Mesendoderm (in vitro differentiated cells): ENCODE measurements at regions not wholly inside any gene's neighbourhood (a gene's known extent, or its start where the extent isn't known, plus 50 kb on each side); places are given as distances from the start of the nearest gene placed in this dataset.

Source experiments
- DNase-seq: peaks from one replicate; pipeline ENCODE4 v3.0.0; 2013
- H2AK5ac ChIP-seq: 2 replicates; pipeline ENCODE4 v1.6.1; 2013; ENCODE audit warnings: low read length, inconsistent platforms
- H2BK120ac ChIP-seq: 2 replicates; pipeline ENCODE4 v1.6.1; 2013; ENCODE audit warnings: low read depth, mild to moderate bottlenecking, low read length, moderate library complexity, mixed read lengths
- H2BK15ac ChIP-seq: replicated peaks from 2 replicates; pipeline ENCODE4 v1.6.1; 2013; ENCODE audit warnings: low read depth, mild to moderate bottlenecking, moderate library complexity
- H2BK5ac ChIP-seq: 2 replicates; pipeline ENCODE4 v1.6.1; 2013; ENCODE audit warnings: low read length, inconsistent platforms
- H3K18ac ChIP-seq: 2 replicates; pipeline ENCODE4 v1.6.1; 2013; ENCODE audit warnings: mild to moderate bottlenecking, low read length, mixed read lengths
- H3K23ac ChIP-seq: one replicate; pipeline ENCODE4 v1.6.1; 2013; ENCODE audit warnings: low read length
- H3K27ac ChIP-seq: 2 replicates; pipeline ENCODE4 v1.5.1; 2013; ENCODE audit warnings: low read depth, mild to moderate bottlenecking, inconsistent platforms, low read length, moderate library complexity
- H3K27me3 ChIP-seq: 2 replicates; pipeline ENCODE4 v1.6.1; 2013; ENCODE audit warnings: low read length, control low read depth, mild to moderate bottlenecking, inconsistent platforms; ENCODE audit not compliant: insufficient read depth, poor library complexity
- H3K36me3 ChIP-seq: 2 replicates; pipeline ENCODE4 v1.6.1; 2013; ENCODE audit warnings: low read length, inconsistent platforms; ENCODE audit not compliant: control insufficient read depth, insufficient read depth
- H3K4ac ChIP-seq: one replicate; pipeline ENCODE4 v1.6.1; 2013; ENCODE audit warnings: low read depth, mild to moderate bottlenecking, low read length, moderate library complexity
- H3K4me1 ChIP-seq: 2 replicates; pipeline ENCODE4 v1.6.1; 2013; ENCODE audit warnings: low read depth, low read length, inconsistent platforms; ENCODE audit not compliant: control insufficient read depth
- H3K4me2 ChIP-seq: 2 replicates; pipeline ENCODE4 v1.6.1; 2013; ENCODE audit warnings: low read length
- H3K4me3 ChIP-seq: 2 replicates; pipeline ENCODE4 v1.5.1; 2013; ENCODE audit warnings: mild to moderate bottlenecking, low read length
- H3K56ac ChIP-seq: one replicate; pipeline ENCODE4 v1.6.1; 2013; ENCODE audit warnings: low read length
- H3K79me1 ChIP-seq: 2 replicates; pipeline ENCODE4 v1.6.1; 2013; ENCODE audit warnings: low read length, inconsistent platforms
- H3K79me2 ChIP-seq: 2 replicates; pipeline ENCODE4 v1.6.1; 2013; ENCODE audit warnings: mild to moderate bottlenecking, low read length; ENCODE audit not compliant: control insufficient read depth, insufficient read depth
- H3K9ac ChIP-seq: 2 replicates; pipeline ENCODE4 v1.6.1; 2013; ENCODE audit warnings: low read length, inconsistent platforms
- H4K5ac ChIP-seq: one replicate; pipeline ENCODE4 v1.6.1; 2013; ENCODE audit warnings: low read length
- H4K8ac ChIP-seq: one replicate; pipeline ENCODE4 v1.6.1; 2013; ENCODE audit warnings: low read depth, mild to moderate bottlenecking, control low read depth, low read length, moderate library complexity
- WGBS: extraction: QIAGEN DNeasy Blood & Tissue Kit; methylation state at CpG from one replicate; pipeline ENCODE4 v1.1.7; 2013; ENCODE audit warnings: low lambda C conversion rate, missing lambda C conversion rate; ENCODE audit not compliant: insufficient coverage; ENCODE audit errors: extremely low coverage; 5-methylcytosine and 5-hydroxymethylcytosine counted together

DNA sequence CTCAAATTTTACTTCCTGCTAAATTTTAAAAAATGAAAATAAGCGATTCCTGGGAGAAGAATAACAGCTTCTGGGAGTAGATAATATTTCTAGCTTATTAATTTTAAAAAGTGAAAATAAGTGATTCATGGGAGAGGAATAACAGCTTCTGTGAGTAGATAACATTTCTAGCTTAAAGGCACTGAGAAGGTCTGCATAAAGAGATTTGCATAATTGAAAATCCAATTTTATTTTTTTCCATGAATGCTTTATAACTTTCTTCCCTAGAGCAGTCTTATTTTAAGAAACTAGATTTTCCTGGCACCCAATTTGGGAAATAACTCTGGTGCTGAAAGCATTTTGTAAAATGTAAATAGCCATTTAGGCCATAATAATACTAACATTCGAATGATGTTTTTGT is 65.9 kb upstream of the ASTN2 start:
- H3K4me3 ChIP-seq = no peak overlapping the region
- no peak overlapping the region for H3K23ac ChIP-seq
- no peak overlapping the region for H4K5ac ChIP-seq
- no peaks in the 10 kb centered on the region for H3K36me3 ChIP-seq
- H2BK15ac ChIP-seq = no peak overlapping the region
- H2BK5ac ChIP-seq = no peak overlapping the region
- no peaks in the 10 kb centered on the region for H3K79me1 ChIP-seq
- H2AK5ac ChIP-seq = no peak overlapping the region
- no peak for DNase-seq
- H3K4me2 ChIP-seq = no peak overlapping the region
- H3K56ac ChIP-seq = no peak overlapping the region
- no peak overlapping the region for H2BK120ac ChIP-seq
- no CpG with 5 or more reads among the region's 2 CpGs for WGBS
- H3K27ac ChIP-seq = no peak overlapping the region
- no peak overlapping the region for H4K8ac ChIP-seq
- no peaks in the 10 kb centered on the region for H3K4me1 ChIP-seq
- no peak overlapping the region for H3K9ac ChIP-seq
- H3K4ac ChIP-seq = no peak overlapping the region
- H3K18ac ChIP-seq = no peak overlapping the region
- H3K27me3 ChIP-seq = no peaks in the 10 kb centered on the region
- no peaks in the 10 kb centered on the region for H3K79me2 ChIP-seq

DNA sequence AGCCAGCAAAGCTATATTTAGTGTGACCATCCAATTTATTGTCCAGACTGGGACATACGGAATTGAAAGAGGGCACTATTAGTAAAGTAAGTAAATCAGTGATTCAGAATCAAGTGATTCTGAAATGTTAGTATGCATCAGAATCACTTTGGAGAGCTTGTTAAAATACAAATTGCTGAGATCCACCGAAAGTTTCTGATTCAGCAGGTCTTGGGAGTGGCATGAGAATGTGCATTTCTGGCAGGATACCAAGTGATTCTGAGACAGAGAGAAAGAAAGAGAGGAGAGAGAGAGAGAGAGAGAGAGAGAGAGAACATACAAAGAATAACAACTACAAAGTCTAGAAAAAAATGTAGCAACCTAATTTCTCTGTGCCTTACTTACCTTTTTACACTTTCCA is 65.4 kb upstream of the ASTN2 start:
- H3K36me3 ChIP-seq = no peaks in the 10 kb centered on the region
- WGBS = no CpG with 5 or more reads among the region's 2 CpGs
- H3K79me2 ChIP-seq = no peaks in the 10 kb centered on the region
- H3K18ac ChIP-seq = no peak overlapping the region
- H2BK15ac ChIP-seq = no peak overlapping the region
- no peak overlapping the region for H3K27ac ChIP-seq
- H3K79me1 ChIP-seq = no peaks in the 10 kb centered on the region
- no peaks in the 10 kb centered on the region for H3K4me1 ChIP-seq
- H3K56ac ChIP-seq = no peak overlapping the region
- no peak overlapping the region for H3K4me3 ChIP-seq
- no peak overlapping the region for H3K9ac ChIP-seq
- H4K5ac ChIP-seq = no peak overlapping the region
- no peak overlapping the region for H2BK5ac ChIP-seq
- H3K4me2 ChIP-seq = no peak overlapping the region
- H3K27me3 ChIP-seq = no peaks in the 10 kb centered on the region
- no peak overlapping the region for H4K8ac ChIP-seq
- DNase-seq = no peak
- H2AK5ac ChIP-seq = no peak overlapping the region
- H2BK120ac ChIP-seq = no peak overlapping the region
- H3K4ac ChIP-seq = no peak overlapping the region
- H3K23ac ChIP-seq = no peak overlapping the region

DNA sequence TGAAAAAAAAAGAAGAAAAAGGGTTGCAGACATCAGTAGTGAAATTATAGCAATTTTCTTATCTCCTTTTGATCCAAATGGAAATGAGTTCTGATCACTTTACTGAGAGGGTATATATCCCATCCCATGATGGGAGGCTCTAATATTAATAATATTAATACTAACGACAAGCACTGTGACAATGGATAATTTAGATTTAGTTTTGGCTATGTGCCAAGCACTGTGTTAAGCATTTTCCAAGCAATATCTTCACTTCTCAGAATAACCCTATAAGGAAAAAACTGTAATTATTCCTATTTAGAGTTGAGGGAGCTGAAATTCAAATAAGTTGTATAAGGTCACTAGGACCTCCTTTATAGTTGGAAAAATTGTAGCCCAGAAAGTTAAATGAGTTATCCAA is 58.4 kb upstream of the ASTN2 start:
- H4K8ac ChIP-seq = no peak overlapping the region
- WGBS = no CpG with 5 or more reads among the region's 1 CpG
- H3K4me1 ChIP-seq = peaks cover 7% of the 10 kb centered on the region
- no peak overlapping the region for H3K4me2 ChIP-seq
- no peak overlapping the region for H3K23ac ChIP-seq
- H2AK5ac ChIP-seq = no peak overlapping the region
- H3K18ac ChIP-seq = no peak overlapping the region
- H3K27me3 ChIP-seq = no peaks in the 10 kb centered on the region
- H3K4ac ChIP-seq = no peak overlapping the region
- no peak overlapping the region for H2BK5ac ChIP-seq
- no peaks in the 10 kb centered on the region for H3K79me1 ChIP-seq
- no peak overlapping the region for H4K5ac ChIP-seq
- H3K9ac ChIP-seq = no peak overlapping the region
- DNase-seq = no peak
- H3K79me2 ChIP-seq = no peaks in the 10 kb centered on the region
- H2BK15ac ChIP-seq = no peak overlapping the region
- no peak overlapping the region for H3K4me3 ChIP-seq
- H3K27ac ChIP-seq = no peak overlapping the region
- H2BK120ac ChIP-seq = no peak overlapping the region
- no peaks in the 10 kb centered on the region for H3K36me3 ChIP-seq
- H3K56ac ChIP-seq = no peak overlapping the region

DNA sequence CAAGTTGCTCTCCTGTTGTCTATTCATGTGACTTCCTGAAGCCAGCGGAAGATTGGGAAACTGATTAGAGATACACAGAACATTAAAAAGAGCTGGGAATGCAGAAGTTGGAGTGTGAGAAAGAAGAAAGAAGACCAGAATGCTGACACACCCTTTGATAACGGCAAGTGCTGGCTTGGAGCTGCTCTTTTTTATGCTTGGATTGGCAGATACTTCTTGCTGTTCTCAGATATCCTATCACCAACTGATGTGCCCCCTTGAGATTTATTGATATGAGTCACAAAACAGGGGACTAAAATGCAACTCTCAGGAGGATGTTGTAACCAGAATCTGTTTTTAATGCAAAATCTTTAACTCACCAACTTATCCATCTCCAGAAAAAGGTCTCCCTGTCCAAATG is 56.0 kb upstream of the ASTN2 start:
- no peak overlapping the region for H3K9ac ChIP-seq
- no peak overlapping the region for H3K4me3 ChIP-seq
- no CpG with 5 or more reads among the region's 2 CpGs for WGBS

DNA sequence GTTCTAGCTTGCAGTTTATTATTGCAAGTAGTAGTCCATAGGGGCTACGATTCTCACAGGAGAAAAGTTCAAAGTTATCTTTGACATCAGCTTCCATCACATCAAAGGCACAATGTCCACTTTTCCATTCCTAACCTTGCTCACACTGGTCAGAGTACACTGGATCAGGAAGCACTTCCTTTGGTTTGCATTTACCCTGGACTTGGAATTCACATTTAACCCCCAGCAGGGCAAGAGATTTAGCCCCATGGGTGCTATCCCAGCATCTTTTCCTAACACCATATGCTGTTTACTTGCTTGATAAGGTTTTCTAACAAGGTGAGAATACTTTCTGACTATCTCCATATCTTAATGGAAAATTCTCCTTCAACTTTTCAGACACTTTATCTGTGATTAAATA is 55.6 kb upstream of the ASTN2 start:
- peaks cover 7% of the 10 kb centered on the region for H3K4me1 ChIP-seq
- no peak overlapping the region for H3K4me3 ChIP-seq
- H3K9ac ChIP-seq = no peak overlapping the region
- no peak overlapping the region for H4K5ac ChIP-seq
- no peak overlapping the region for H2BK5ac ChIP-seq
- no peaks in the 10 kb centered on the region for H3K79me1 ChIP-seq
- no peak overlapping the region for H2BK15ac ChIP-seq
- H3K56ac ChIP-seq = no peak overlapping the region
- H4K8ac ChIP-seq = no peak overlapping the region
- no peak overlapping the region for H2BK120ac ChIP-seq
- H3K23ac ChIP-seq = no peak overlapping the region
- no peaks in the 10 kb centered on the region for H3K27me3 ChIP-seq
- H3K4ac ChIP-seq = no peak overlapping the region
- WGBS = no CpG with 5 or more reads among the region's 1 CpG
- no peak overlapping the region for H3K18ac ChIP-seq
- no peaks in the 10 kb centered on the region for H3K79me2 ChIP-seq
- no peak overlapping the region for H3K27ac ChIP-seq
- no peaks in the 10 kb centered on the region for H3K36me3 ChIP-seq
- no peak overlapping the region for H2AK5ac ChIP-seq
- H3K4me2 ChIP-seq = no peak overlapping the region
- DNase-seq = peak; percentile 88

More for the DNA sequence above, 56.0 kb upstream of the ASTN2 start:
- Histone ChIP-seq H3K79me2 (no peaks in the 10 kb centered on the region), H2BK5ac (no peak overlapping the region), H2BK15ac (no peak overlapping the region), H3K27ac (no peak overlapping the region), H4K8ac (no peak overlapping the region), H3K18ac (no peak overlapping the region), H3K4me1 (peaks cover 7% of the 10 kb centered on the region), H3K27me3 (no peaks in the 10 kb centered on the region), H3K4ac (no peak overlapping the region), H3K23ac (no peak overlapping the region), H2BK120ac (no peak overlapping the region), H3K56ac (no peak overlapping the region), H4K5ac (no peak overlapping the region), H2AK5ac (no peak overlapping the region), H3K4me2 (no peak overlapping the region), H3K36me3 (no peaks in the 10 kb centered on the region), H3K79me1 (no peaks in the 10 kb centered on the region)
- peak; percentile 77 for DNase-seq

DNA sequence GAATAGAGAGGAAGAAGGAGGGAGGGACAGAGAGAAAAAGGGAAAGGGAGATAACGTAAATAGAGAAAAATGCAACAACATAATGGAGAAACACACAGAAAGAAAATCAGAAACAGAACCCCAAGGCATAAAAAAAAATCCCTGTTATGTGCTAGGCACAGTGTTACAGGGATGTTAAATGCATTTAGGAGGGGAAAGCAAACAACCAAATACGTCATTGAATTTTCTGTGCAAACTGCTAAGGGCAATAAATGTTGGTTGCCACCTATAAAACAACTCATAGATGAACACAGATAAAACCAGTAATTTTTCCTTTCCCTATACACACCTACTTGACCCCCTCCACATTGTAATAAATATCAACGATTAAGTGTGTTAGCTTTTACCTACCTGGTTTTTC is 51.3 kb upstream of the ASTN2 start:
- Histone ChIP-seq H3K18ac (no peak overlapping the region), H4K8ac (no peak overlapping the region), H3K4me3 (no peak overlapping the region), H3K27ac (no peak overlapping the region), H3K79me2 (no peaks in the 10 kb centered on the region), H4K5ac (no peak overlapping the region), H3K27me3 (no peaks in the 10 kb centered on the region), H3K4me1 (peaks cover 5% of the 10 kb centered on the region), H2BK5ac (no peak overlapping the region), H3K4me2 (no peak overlapping the region), H2AK5ac (no peak overlapping the region), H3K9ac (no peak overlapping the region), H3K23ac (no peak overlapping the region), H3K79me1 (no peaks in the 10 kb centered on the region), H2BK120ac (no peak overlapping the region), H3K56ac (no peak overlapping the region), H2BK15ac (no peak overlapping the region), H3K4ac (no peak overlapping the region), H3K36me3 (no peaks in the 10 kb centered on the region)
- no peak for DNase-seq
- no CpG with 5 or more reads among the region's 3 CpGs for WGBS
